Mesothelial cell of epicardium (in vitro differentiated cells): ENCODE measurements at regions not wholly inside any gene's neighbourhood (a gene's known extent, or its start where the extent isn't known, plus 50 kb on each side); places are given as distances from the start of the nearest gene placed in this dataset.

Experiments
- DNase-seq, 2 experiments: peaks; one replicate each; pipeline ENCODE4 v3.0.0; 2021; ENCODE audit warnings: low spot score in 2 of 2; ENCODE audit not compliant: unreplicated experiment in 2 of 2
- H3K27ac Mint-ChIP-seq: 2 replicates; pipeline ENCODE4 v1.8.0; 2021; ENCODE audit warnings: mixed read lengths
- H3K27me3 Mint-ChIP-seq: 2 replicates; pipeline ENCODE4 v1.8.0; 2021; ENCODE audit warnings: low read depth, mixed read lengths
- H3K36me3 Mint-ChIP-seq: 2 replicates; pipeline ENCODE4 v1.8.0; 2021; ENCODE audit warnings: mixed read lengths
- H3K4me1 Mint-ChIP-seq: 2 replicates; pipeline ENCODE4 v1.8.0; 2021; ENCODE audit warnings: mixed read lengths
- H3K4me3 Mint-ChIP-seq: 2 replicates; pipeline ENCODE4 v1.8.0; 2021; ENCODE audit warnings: mild to moderate bottlenecking, moderate library complexity, mixed read lengths
- H3K9me3 Mint-ChIP-seq: 2 replicates; pipeline ENCODE4 v1.8.0; 2021; ENCODE audit warnings: mixed read lengths
- CTCF ChIP-seq: fragments of 200-600 bp; sonication (generic); IDR thresholded peaks from one replicate; pipeline ENCODE4 v1.5.0; 2021; ENCODE audit warnings: antibody characterized with exemption; ENCODE audit not compliant: unreplicated experiment

GRCh38 chr12:116456330-116457082, 102.7 kb upstream of the MAP1LC3B2 start:
- DNase-seq, result no peak
- H3K36me3 Mint-ChIP-seq, result no peaks in the 10 kb centered on the region
- no peaks in the 10 kb centered on the region for H3K27me3 Mint-ChIP-seq

GRCh38 chr12:116458492-116458891, 100.7 kb upstream of the MAP1LC3B2 start:
- Mint-ChIP-seq H3K4me3 (no peak overlapping the region), H3K27me3 (no peaks in the 10 kb centered on the region), H3K4me1 (peaks cover 36% of the 10 kb centered on the region), H3K27ac (no peak overlapping the region), H3K36me3 (no peaks in the 10 kb centered on the region), H3K9me3 (no peaks in the 10 kb centered on the region)
- TF ChIP-seq CTCF, result no peak
- DNase-seq, result no peak

More at GRCh38 chr12:116456330-116457082, 102.7 kb upstream of the MAP1LC3B2 start:
- Mint-ChIP-seq H3K27ac (peak overlapping the region; percentile 97), H3K9me3 (no peaks in the 10 kb centered on the region), H3K4me1 (peaks cover 34% of the 10 kb centered on the region), H3K4me3 (no peak overlapping the region)
- TF ChIP-seq CTCF, result no peak

- H3K27ac Mint-ChIP-seq, result no peak overlapping the region
- TF ChIP-seq CTCF, result no peak
- no peaks in the 10 kb centered on the region for H3K27me3 Mint-ChIP-seq
- H3K4me3 Mint-ChIP-seq, result no peak overlapping the region
- H3K4me1 Mint-ChIP-seq, result peaks cover 36% of the 10 kb centered on the region
- no peak for DNase-seq
- no peaks in the 10 kb centered on the region for H3K36me3 Mint-ChIP-seq
- no peaks in the 10 kb centered on the region for H3K9me3 Mint-ChIP-seq
Observed at GRCh38 chr12:116459011-116459875, 99.9 kb upstream of the MAP1LC3B2 start.

- Mint-ChIP-seq H3K27me3 (no peaks in the 10 kb centered on the region), H3K27ac (peak overlapping the region; percentile 64), H3K36me3 (no peaks in the 10 kb centered on the region), H3K4me3 (no peak overlapping the region), H3K9me3 (no peaks in the 10 kb centered on the region), H3K4me1 (peaks cover 31% of the 10 kb centered on the region)
- TF ChIP-seq CTCF, result no peak
- no peak for DNase-seq
Observed at GRCh38 chr12:116459916-116460663, 99.1 kb upstream of the MAP1LC3B2 start.

GRCh38 chr12:116461060-116461459, 98.1 kb upstream of the MAP1LC3B2 start:
- no peak for TF ChIP-seq CTCF
- Mint-ChIP-seq H3K4me3 (no peak overlapping the region), H3K27me3 (no peaks in the 10 kb centered on the region), H3K4me1 (peaks cover 23% of the 10 kb centered on the region), H3K36me3 (no peaks in the 10 kb centered on the region), H3K27ac (no peak overlapping the region), H3K9me3 (no peaks in the 10 kb centered on the region)
- DNase-seq, result no peak
